Peyer's patch (tissue), 4 donors: ENCODE measurements at regions not wholly inside any gene's neighbourhood (a gene's known extent, or its start where the extent isn't known, plus 50 kb on each side); places are given as distances from the start of the nearest gene placed in this dataset.
"Not testable (repeated sequence)": the region's sequence is repeated elsewhere in the genome, so short reads cannot be mapped to it uniquely, and the experiment has no call there.

ENCODE experiments used
- CTCF ChIP-seq, 6 experiments: fragments of 450-650 bp in 4 of 6; fragments of 200-600 bp in 2 of 6; sonication (generic) in 1 of 6; IDR thresholded peaks; one replicate each; pipeline ENCODE4 v1.5.1; 2017 to 2019; ENCODE audit warnings: antibody characterized with exemption in 6 of 6, mild to moderate bottlenecking in 3 of 6, moderate library complexity in 1 of 6
- POLR2A ChIP-seq, 2 donors: fragments of 450-650 bp; IDR thresholded peaks; one replicate each; pipeline ENCODE4 v1.5.1; 2017; ENCODE audit warnings: antibody characterized with exemption in 2 of 2, mild to moderate bottlenecking in 2 of 2, moderate library complexity in 2 of 2

- not testable (repeated sequence) for TF ChIP-seq CTCF, POLR2A (IDR thresholded peaks at IDR 0.05)
These were observed 250.7 kb downstream of the TP53TG3F start for GRCh38 chr16:33709856-33710695.
